GM18868 (cell line): ENCODE measurements at regions not wholly inside any gene's neighbourhood (a gene's known extent, or its start where the extent isn't known, plus 50 kb on each side); places are given as distances from the start of the nearest gene placed in this dataset.

Experiments used
- ATAC-seq: cut with Tn5 transposase; IDR thresholded peaks from one replicate; pipeline ENCODE4 v1.9.1; 2021; ENCODE audit warnings: mild to moderate bottlenecking, moderate library complexity; ENCODE audit not compliant: unreplicated experiment

GRCh38 chr9:1201262-1201661 is 151.1 kb downstream of the DMRT2 start:
- ATAC-seq: no peak

GRCh38 chr9:1201901-1202300 is 151.7 kb downstream of the DMRT2 start:
- no peak for ATAC-seq

GRCh38 chr9:1202512-1203280 is 152.5 kb downstream of the DMRT2 start:
- ATAC-seq: no peak

- no peak for ATAC-seq
Measured at GRCh38 chr9:1207686-1208085, 157.5 kb downstream of the DMRT2 start.

- ATAC-seq: no peak
Measured at GRCh38 chr9:1208157-1208556, 158.0 kb downstream of the DMRT2 start.

- no peak for ATAC-seq
Measured at GRCh38 chr9:1210954-1211353, 160.8 kb downstream of the DMRT2 start.

GRCh38 chr9:1216532-1216931 is 166.4 kb downstream of the DMRT2 start:
- no peak for ATAC-seq

GRCh38 chr9:1217076-1217475 is 166.9 kb downstream of the DMRT2 start:
- no peak for ATAC-seq

GRCh38 chr9:1219284-1219683 is 169.1 kb downstream of the DMRT2 start:
- no peak for ATAC-seq

- ATAC-seq: no peak
Measured at GRCh38 chr9:1221298-1221697, 171.1 kb downstream of the DMRT2 start.

- ATAC-seq: no peak
Measured at GRCh38 chr9:1222511-1222910, 172.4 kb downstream of the DMRT2 start.

GRCh38 chr9:1231998-1232919 is 182.1 kb downstream of the DMRT2 start:
- no peak for ATAC-seq

- no peak for ATAC-seq
Measured at GRCh38 chr9:1233568-1233967, 183.4 kb downstream of the DMRT2 start.

GRCh38 chr9:1235650-1236049 is 185.5 kb downstream of the DMRT2 start:
- ATAC-seq: no peak

GRCh38 chr9:1236061-1236460 is 185.9 kb downstream of the DMRT2 start:
- no peak for ATAC-seq

GRCh38 chr9:1238407-1238806 is 188.2 kb downstream of the DMRT2 start:
- ATAC-seq: no peak

- ATAC-seq: no peak
Measured at GRCh38 chr9:1248743-1249142, 198.6 kb downstream of the DMRT2 start.

GRCh38 chr9:1253064-1253979 is 203.2 kb downstream of the DMRT2 start:
- no peak for ATAC-seq

GRCh38 chr9:1254071-1254470 is 203.9 kb downstream of the DMRT2 start:
- ATAC-seq: no peak

GRCh38 chr9:1256178-1256577 is 206.0 kb downstream of the DMRT2 start:
- no peak for ATAC-seq

GRCh38 chr9:1261266-1261665 is 211.1 kb downstream of the DMRT2 start:
- ATAC-seq: no peak
